K562 (cell line): ENCODE measurements at regions not wholly inside any gene's neighbourhood (a gene's known extent, or its start where the extent isn't known, plus 50 kb on each side); places are given as distances from the start of the nearest gene placed in this dataset.

Source experiments
- BACH1 ChIP-seq: fragments of 200-800 bp; sonication (Bioruptor generic); IDR thresholded peaks from 2 replicates; pipeline ENCODE4 v1.6.1; 2016; ENCODE audit warnings: missing genetic modification characterization, missing compliant biosample characterization
- CHD1 ChIP-seq: fragments of 200-600 bp; sonication (generic); IDR thresholded peaks from one replicate; pipeline ENCODE4 v1.6.1; 2012; ENCODE audit warnings: mild to moderate bottlenecking, moderate library complexity, low read length, inconsistent platforms
- GTF2F1 ChIP-seq: IDR thresholded peaks from 2 replicates; pipeline ENCODE4 v1.6.1; 2011; ENCODE audit warnings: low read depth, low read length, improper control_type of control experiment
- POLR2AphosphoS5 ChIP-seq: IDR thresholded peaks from 2 replicates; pipeline ENCODE4 v1.6.1; 2011; ENCODE audit warnings: mild to moderate bottlenecking, low read depth, low read length, moderate library complexity; ENCODE audit not compliant: control insufficient read depth, insufficient read depth
- REST ChIP-seq, 2 experiments: fragments of 450-650 bp; formaldehyde crosslinking in 1 of 2; IDR thresholded peaks; 2 replicates each; pipeline versions ENCODE4 v1.4.0 to v1.6.1; 2014 to 2020; ENCODE audit warnings: mild to moderate bottlenecking in 2 of 2, borderline replicate concordance in 1 of 2, low read depth in 1 of 2
- SNIP1 ChIP-seq: fragments of 450-650 bp; IDR thresholded peaks from 2 replicates; pipeline ENCODE4 v1.7.1; 2017; ENCODE audit warnings: low read depth, mild to moderate bottlenecking
- TCF7L2 ChIP-seq: fragments of 150-350 bp; IDR thresholded peaks from 2 replicates; pipeline ENCODE4 v1.6.1; 2016; ENCODE audit warnings: low read depth, mild to moderate bottlenecking, low read length, moderate library complexity
- TEAD4 ChIP-seq, 2 experiments: sonication (generic) in 1 of 2; formaldehyde crosslinking in 1 of 2; IDR thresholded peaks; 2 replicates each; pipeline versions ENCODE4 v1.6.1 to v1.8.0; 2012 to 2022; ENCODE audit warnings: borderline replicate concordance in 1 of 2, inconsistent platforms in 1 of 2, low read length in 1 of 2, mild to moderate bottlenecking in 1 of 2, missing genetic modification reagents in 1 of 2
- ZBTB33 ChIP-seq: sonication (generic); formaldehyde crosslinking; IDR thresholded peaks from 2 replicates; pipeline ENCODE4 v1.8.1; 2023; ENCODE audit warnings: mild to moderate bottlenecking, missing genetic modification reagents

GRCh38 chr13:83804356-83804962 is 77.8 kb downstream of the SLITRK1 start:
- no peak for TF ChIP-seq SNIP1
- TF ChIP-seq BACH1 (tag), result no peak
- TF ChIP-seq ZBTB33, result no peak
- no peak for TF ChIP-seq GTF2F1
- TF ChIP-seq TCF7L2, result no peak
- TF ChIP-seq CHD1, result no peak
- TF ChIP-seq POLR2AphosphoS5, result no peak
- TF ChIP-seq REST (IDR thresholded peaks at IDR 0.05; ENCODE audit: borderline replicate concordance), result no peak
- TF ChIP-seq REST (CRISPR knock-in tag; IDR thresholded peaks at IDR 0.05; ENCODE audit: low read depth), result no peak
- TF ChIP-seq TEAD4 (IDR thresholded peaks at IDR 0.05; ENCODE audit: low read length), result no peak
- TF ChIP-seq TEAD4 (CRISPR knock-in tag; IDR thresholded peaks at IDR 0.05; ENCODE audit: borderline replicate concordance), result no peak
